GM18507 (cell line): ENCODE measurements at regions not wholly inside any gene's neighbourhood (a gene's known extent, or its start where the extent isn't known, plus 50 kb on each side); places are given as distances from the start of the nearest gene placed in this dataset.

Experiments
- DNase-seq: peaks from one replicate; pipeline ENCODE4 v3.0.0; 2011; ENCODE audit warnings: low read depth; ENCODE audit not compliant: insufficient read length; ENCODE audit errors: extremely low spot score
- FAIRE-seq: peaks from 2 replicates; lab custom pipeline; 2011; peaks lifted over from hg19 to GRCh38; lab: Jason Lieb, UNC

- FAIRE-seq (no peak), DNase-seq (no peak)
These were observed 171.6 kb upstream of the CITED2 start for GRCh38 chr6:139546106-139546472.

- FAIRE-seq: no peak
- DNase-seq: no peak
These were observed 171.0 kb upstream of the CITED2 start for GRCh38 chr6:139545206-139546105.

GRCh38 chr6:139544701-139545057, 170.2 kb upstream of the CITED2 start:
- FAIRE-seq (no peak), DNase-seq (no peak)

DNA sequence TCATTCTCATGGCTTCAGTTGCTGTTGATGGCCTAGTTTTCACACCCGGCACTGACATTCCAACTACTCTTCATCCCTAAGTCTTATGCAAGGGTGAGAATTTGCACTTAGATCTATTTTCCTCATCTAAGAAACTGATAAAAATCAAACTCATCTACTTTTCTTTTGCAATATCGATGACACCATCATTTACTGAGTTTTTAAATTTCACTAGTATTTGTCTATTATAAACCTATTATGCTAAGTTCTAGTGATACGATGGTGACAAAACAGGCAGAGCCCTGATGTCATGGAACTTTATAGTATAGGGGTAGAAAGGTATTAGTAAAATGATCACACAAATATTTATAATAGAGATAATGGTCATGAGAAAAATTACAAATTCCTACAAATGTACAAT, 167.9 kb upstream of the CITED2 start:
- FAIRE-seq (no peak), DNase-seq (no peak)

- FAIRE-seq (no peak), DNase-seq (no peak)
These were observed 166.4 kb upstream of the CITED2 start for GRCh38 chr6:139540894-139541293.

- no peak for DNase-seq
- no peak for FAIRE-seq
These were observed 165.8 kb upstream of the CITED2 start for GRCh38 chr6:139540276-139540675.

DNA sequence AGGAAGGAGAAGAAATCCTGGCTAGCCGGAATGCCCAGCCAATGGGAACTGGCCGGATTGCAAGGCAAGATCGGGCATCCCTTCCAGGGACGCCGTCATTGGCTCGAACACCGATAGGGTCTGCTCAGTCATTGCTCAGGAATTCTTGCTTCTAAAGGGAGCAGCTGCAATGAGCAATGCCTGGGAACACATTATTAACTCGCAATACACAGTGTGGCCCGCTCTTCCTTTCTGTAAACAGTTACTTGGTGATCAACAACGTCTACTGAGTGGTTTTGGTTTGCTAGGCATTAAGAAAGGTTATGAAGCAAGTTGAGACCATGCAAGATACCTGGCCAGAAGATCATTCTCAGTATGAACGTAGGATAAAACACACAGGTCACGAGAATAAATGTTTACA, 165.4 kb upstream of the CITED2 start:
- no peak for DNase-seq
- FAIRE-seq: no peak

GRCh38 chr6:139538366-139538765, 163.9 kb upstream of the CITED2 start:
- FAIRE-seq (no peak), DNase-seq (no peak)

DNA sequence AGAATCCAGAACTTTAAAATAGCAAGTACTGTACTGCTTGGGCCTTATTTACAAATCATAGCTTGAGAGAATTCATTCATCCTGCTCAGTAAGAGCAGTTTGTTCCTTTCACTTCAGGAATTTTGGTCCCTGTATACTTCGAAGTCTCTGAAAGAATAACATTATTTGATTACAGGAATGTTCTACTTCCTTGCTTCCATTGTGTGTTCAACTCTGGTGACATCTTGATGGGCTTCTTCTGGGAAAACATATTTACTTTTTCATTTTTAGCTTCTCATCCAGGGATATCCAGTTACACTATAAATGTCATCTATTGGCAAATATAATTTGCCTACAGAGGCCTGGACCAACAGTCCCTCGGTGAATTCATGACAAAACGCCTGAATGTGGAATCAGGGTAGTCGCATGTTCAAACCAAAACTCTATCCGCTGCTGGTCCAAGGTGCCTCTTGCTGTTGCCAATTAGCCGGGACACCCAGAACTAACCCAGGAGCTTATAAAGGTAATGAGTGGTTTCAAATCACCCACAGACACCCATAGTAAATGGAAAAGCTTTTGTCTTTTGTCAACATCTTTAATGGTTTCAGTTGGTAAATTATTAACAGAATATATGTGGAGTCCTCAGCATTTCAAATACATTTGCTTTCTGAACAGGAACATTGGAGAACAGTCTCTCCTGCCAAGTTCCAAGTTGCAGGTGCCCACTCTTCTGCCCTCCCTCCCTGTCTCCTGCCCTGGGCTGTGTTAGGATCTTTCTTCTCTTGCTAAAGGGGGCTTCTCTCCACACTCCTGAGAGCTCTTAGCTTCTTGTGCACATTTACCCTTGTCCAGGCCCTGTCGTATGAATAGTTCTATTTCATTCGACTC, 162.5 kb upstream of the CITED2 start:
- no peak for FAIRE-seq

GRCh38 chr6:139534472-139535115, 160.1 kb upstream of the CITED2 start:
- no peak for DNase-seq
- no peak for FAIRE-seq

More for the DNA sequence above, 162.5 kb upstream of the CITED2 start:
- no peak for DNase-seq

DNA sequence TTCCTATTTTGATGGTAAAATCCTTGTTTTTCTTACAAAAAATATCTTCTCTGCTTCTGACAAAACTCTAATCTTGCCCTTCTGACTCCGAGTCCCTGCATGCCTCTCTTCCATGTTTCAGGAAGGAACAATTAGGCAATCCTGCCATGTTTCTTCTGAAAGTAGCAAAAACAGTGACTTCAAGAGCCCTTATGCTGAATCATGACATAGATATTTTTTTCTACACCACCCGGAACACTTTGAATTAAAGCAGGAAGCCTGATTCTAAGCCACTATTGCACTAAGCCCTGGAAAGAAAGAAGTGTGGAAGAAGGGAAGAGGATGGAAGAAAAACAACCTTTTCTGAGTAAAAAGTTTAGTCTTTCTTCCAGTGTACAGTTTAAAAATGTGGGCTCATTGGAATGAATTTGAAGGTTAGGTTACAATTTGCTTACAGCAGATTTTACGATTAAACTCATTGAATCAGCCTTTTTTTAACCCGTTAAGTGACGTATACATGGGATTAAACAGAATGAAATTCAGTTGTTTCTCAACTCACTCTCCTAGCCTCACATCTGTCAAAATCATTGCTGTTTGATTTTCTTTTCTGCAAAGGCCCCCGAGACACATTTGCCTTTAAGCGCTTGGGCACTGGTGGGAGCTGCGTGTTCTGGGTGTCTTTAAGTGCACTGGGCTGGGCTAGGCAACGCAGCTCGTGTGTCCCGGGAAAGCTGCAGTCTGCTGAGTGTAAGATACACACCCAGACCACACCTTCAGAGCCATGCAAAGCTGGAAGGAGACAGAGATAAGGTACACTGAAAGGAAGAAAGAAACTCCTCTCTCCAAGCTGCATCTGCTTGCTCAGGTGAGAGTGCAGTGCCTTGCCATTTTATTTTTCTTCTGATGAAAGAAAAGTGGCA, 159.4 kb upstream of the CITED2 start:
- FAIRE-seq: no peak
- no peak for DNase-seq

DNA sequence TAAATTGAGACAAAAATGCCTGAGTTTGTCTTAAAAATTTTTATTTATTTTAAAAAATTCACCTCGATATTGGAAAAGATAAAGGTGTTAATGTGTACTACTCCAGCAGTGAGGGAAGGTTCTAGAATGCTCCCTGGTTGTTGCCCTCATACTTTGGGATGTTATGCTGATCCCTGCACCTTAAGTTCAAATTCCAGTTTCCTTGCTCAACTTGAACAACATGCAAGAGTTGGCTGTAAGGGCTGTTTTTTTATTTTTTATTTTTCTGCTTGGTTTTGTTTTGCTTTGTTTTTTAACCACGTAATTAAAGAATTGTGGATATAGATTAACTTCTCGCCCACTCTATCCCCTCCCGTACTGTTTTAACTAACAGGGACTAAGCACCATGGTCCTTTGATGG, 158.7 kb upstream of the CITED2 start:
- no peak for FAIRE-seq
- DNase-seq: no peak

GRCh38 chr6:139531148-139532115, 157.0 kb upstream of the CITED2 start:
- FAIRE-seq: no peak

GRCh38 chr6:139530561-139530960, 156.1 kb upstream of the CITED2 start:
- no peak for DNase-seq
- no peak for FAIRE-seq

More at GRCh38 chr6:139531148-139532115, 157.0 kb upstream of the CITED2 start:
- DNase-seq: no peak

DNA sequence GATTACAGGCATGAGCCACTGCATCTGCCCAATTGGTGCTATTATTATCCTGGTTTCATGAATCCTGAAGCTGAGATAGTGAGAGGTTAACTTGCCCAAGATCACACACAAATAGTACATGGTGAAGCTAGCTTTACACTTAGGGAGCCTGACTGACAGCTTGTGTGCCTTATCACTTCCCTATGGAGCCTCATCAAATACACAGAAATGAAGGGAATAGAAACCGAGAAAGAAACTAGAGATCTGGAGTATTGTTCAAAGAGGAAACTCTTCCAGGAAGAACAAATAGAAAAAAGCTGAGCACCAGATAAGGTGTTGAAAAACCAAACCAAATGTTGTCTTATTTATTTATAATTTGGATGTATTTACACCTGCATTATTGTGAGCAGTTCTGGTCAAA, 155.0 kb upstream of the CITED2 start:
- DNase-seq: no peak
- FAIRE-seq: no peak

DNA sequence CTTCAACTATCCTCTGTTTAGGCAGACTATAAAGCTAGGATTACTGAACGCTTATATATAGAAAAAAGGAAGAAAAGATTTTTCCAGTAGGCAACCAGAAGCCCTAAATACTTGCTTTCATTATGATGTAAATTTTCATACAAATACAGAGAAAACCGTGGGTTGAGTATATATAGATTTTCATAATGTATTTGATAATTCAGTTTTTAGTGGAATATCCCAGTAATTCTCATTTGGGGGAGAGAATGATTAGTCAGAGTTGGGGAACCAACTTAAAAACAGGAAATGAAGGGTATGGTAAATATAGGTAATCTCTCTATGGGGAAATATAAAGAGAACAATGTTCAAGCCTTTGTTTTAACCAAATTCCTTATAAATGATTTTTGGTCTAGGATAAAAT, 154.0 kb upstream of the CITED2 start:
- no peak for FAIRE-seq
- DNase-seq: no peak

- FAIRE-seq (no peak), DNase-seq (no peak)
These were observed 151.0 kb upstream of the CITED2 start for GRCh38 chr6:139525415-139525814.

DNA sequence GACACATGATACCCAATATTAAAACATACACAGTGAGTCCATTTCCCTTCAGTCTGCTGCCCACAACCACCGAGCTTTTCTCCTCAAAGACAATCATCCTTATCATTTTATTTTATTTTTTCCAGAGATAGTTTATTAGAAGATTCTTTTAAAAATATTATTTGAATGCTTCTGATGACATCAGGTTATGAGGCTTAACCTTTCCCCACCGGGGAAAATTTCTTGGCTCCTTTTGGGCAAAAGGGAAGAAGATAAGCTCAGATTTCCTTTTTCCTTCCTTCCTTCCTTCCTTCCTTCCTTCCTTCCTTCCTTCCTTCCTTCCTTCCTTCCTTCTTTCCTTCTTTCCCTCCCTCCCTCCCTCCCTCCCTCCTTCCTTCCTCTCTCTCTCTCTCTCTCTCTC, 149.5 kb upstream of the CITED2 start:
- DNase-seq (no peak), FAIRE-seq (no peak)
